ENCODE measurements at regions not wholly inside any gene's neighbourhood (a gene's known extent, or its start where the extent isn't known, plus 50 kb on each side); places are given as distances from the start of the nearest gene placed in this dataset.

DNA sequence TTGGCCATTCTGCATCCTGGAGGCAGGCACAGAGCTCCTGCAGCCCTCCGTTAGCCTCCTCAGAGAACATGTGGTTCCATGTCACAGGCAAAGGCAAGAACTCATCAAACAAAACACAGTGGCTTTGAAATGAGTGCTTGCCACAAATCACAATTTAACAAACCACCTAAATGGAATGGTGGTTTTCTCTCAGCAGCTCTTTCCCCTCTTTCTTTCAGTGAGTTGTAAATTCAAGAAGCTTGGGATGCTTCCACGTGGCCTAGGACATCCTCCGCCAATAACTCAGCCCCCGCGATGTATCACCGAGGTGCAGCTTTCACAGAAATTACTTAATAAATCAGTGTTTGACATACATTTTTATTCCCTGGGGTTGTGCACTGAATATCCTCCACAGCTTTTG is 65.4 kb upstream of the RFC3 start (continued):
- TF ChIP-seq SREBF2 (IDR thresholded peaks at IDR 0.05) = no peak
- TF ChIP-seq TP53 (CRISPR knock-in tag; IDR thresholded peaks at IDR 0.05) = no peak
- TF ChIP-seq POLR2AphosphoS2 (conservative IDR thresholded peaks at IDR 0.05; ENCODE audit: low read length) = no peak
- TF ChIP-seq KDM5A (IDR thresholded peaks at IDR 0.05) = no peak
- no peak for TF ChIP-seq RCOR1 (IDR thresholded peaks at IDR 0.05; ENCODE audit: low read depth, low read length)
- no peak for TF ChIP-seq SMC3 (IDR thresholded peaks at IDR 0.05)
- no peak for TF ChIP-seq HOXB5 (CRISPR knock-in tag; IDR thresholded peaks at IDR 0.05)
- TF ChIP-seq, protein P1, sequence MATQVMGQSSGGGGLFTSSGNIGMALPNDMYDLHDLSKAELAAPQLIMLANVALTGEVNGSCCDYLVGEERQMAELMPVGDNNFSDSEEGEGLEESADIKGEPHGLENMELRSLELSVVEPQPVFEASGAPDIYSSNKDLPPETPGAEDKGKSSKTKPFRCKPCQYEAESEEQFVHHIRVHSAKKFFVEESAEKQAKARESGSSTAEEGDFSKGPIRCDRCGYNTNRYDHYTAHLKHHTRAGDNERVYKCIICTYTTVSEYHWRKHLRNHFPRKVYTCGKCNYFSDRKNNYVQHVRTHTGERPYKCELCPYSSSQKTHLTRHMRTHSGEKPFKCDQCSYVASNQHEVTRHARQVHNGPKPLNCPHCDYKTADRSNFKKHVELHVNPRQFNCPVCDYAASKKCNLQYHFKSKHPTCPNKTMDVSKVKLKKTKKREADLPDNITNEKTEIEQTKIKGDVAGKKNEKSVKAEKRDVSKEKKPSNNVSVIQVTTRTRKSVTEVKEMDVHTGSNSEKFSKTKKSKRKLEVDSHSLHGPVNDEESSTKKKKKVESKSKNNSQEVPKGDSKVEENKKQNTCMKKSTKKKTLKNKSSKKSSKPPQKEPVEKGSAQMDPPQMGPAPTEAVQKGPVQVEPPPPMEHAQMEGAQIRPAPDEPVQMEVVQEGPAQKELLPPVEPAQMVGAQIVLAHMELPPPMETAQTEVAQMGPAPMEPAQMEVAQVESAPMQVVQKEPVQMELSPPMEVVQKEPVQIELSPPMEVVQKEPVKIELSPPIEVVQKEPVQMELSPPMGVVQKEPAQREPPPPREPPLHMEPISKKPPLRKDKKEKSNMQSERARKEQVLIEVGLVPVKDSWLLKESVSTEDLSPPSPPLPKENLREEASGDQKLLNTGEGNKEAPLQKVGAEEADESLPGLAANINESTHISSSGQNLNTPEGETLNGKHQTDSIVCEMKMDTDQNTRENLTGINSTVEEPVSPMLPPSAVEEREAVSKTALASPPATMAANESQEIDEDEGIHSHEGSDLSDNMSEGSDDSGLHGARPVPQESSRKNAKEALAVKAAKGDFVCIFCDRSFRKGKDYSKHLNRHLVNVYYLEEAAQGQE (IDR thresholded peaks at IDR 0.05) = no peak

GRCh38 chr13:33756929-33757328 is 61.0 kb upstream of the RFC3 start:
- ATAC-seq = no peak
- CTCF ChIA-PET = no interaction called here
- Histone ChIP-seq H3K9me3 (no peaks in the 10 kb centered on the region), H3K27ac (no peak overlapping the region), H3K4me3 (no peak overlapping the region), H3K4me1 (no peaks in the 10 kb centered on the region), H3K4me2 (no peak overlapping the region)
- no peak for TF ChIP-seq RCOR1 (IDR thresholded peaks at IDR 0.05; ENCODE audit: low read depth, low read length)
- TF ChIP-seq POLR2A (IDR thresholded peaks at IDR 0.05; ENCODE audit: low read length) = no peak
- TF ChIP-seq CHD4 (IDR thresholded peaks at IDR 0.05; ENCODE audit: borderline replicate concordance) = no peak
- TF ChIP-seq SMC3 (IDR thresholded peaks at IDR 0.05) = no peak
- no peak for TF ChIP-seq POLR2AphosphoS2 (conservative IDR thresholded peaks at IDR 0.05; ENCODE audit: low read length)
- no peak for TF ChIP-seq BHLHE40 (IDR thresholded peaks at IDR 0.05; ENCODE audit: low read depth, low read length)
- TF ChIP-seq PHF8 (IDR thresholded peaks at IDR 0.05; ENCODE audit: borderline replicate concordance, low read depth) = no peak
- DNase-seq (ENCODE audit: low read depth in 1 of 2, low spot score in 1 of 2) = no peak
- WGBS (ENCODE audit: missing lambda C conversion rate) = 54% methylated on average over 3 of the region's 3 CpGs
- POLR2A ChIA-PET = no interaction called here
- no peak for FAIRE-seq

- WGBS (ENCODE audit: missing lambda C conversion rate) = 50% methylated on average over 2 of the region's 2 CpGs
- POLR2A ChIA-PET = no interaction called here
- CTCF ChIA-PET = no interaction called here
- Histone ChIP-seq H3K9me3 (no peaks in the 10 kb centered on the region), H3K4me2 (no peak overlapping the region), H3K4me1 (no peaks in the 10 kb centered on the region), H3K4me3 (no peak overlapping the region), H3K27ac (no peak overlapping the region)
- ATAC-seq (no peak), DNase-seq (ENCODE audit: low read depth in 1 of 2, low spot score in 1 of 2) (no peak), FAIRE-seq (no peak)
- TF ChIP-seq ESRRA (IDR thresholded peaks at IDR 0.05; ENCODE audit: borderline replicate concordance, low read length) (no peak), ZFP36 (IDR thresholded peaks at IDR 0.05; ENCODE audit: borderline replicate concordance, partially characterized antibody) (no peak), ELK1 (IDR thresholded peaks at IDR 0.05; ENCODE audit: low read depth, low read length) (no peak), FOSL2 (IDR thresholded peaks at IDR 0.05) (no peak), FOSL2 (CRISPR knock-in tag; IDR thresholded peaks at IDR 0.05) (no peak), SMC3 (IDR thresholded peaks at IDR 0.05) (no peak), CHD2 (IDR thresholded peaks at IDR 0.05; ENCODE audit: low read length, partially characterized antibody) (no peak), BHLHE40 (IDR thresholded peaks at IDR 0.05; ENCODE audit: low read depth, low read length) (no peak), FOXS1 (CRISPR knock-in tag; IDR thresholded peaks at IDR 0.05) (no peak), MYC (IDR thresholded peaks at IDR 0.05; ENCODE audit: borderline replicate concordance, low read length) (no peak), ATOH8 (CRISPR knock-in tag; IDR thresholded peaks at IDR 0.05; ENCODE audit: low read depth) (no peak), EHF (CRISPR knock-in tag; IDR thresholded peaks at IDR 0.05) (no peak), POLR2AphosphoS2 (conservative IDR thresholded peaks at IDR 0.05; ENCODE audit: low read length) (no peak), CBX8 (IDR thresholded peaks at IDR 0.05) (no peak), RAD21 (conservative IDR thresholded peaks at IDR 0.05 in 1 of 2, IDR thresholded peaks at IDR 0.05 in 1 of 2) (no peak), JUN (IDR thresholded peaks at IDR 0.05) (no peak), RARB (CRISPR knock-in tag; IDR thresholded peaks at IDR 0.05) (no peak)
- TF ChIP-seq, protein P2, sequence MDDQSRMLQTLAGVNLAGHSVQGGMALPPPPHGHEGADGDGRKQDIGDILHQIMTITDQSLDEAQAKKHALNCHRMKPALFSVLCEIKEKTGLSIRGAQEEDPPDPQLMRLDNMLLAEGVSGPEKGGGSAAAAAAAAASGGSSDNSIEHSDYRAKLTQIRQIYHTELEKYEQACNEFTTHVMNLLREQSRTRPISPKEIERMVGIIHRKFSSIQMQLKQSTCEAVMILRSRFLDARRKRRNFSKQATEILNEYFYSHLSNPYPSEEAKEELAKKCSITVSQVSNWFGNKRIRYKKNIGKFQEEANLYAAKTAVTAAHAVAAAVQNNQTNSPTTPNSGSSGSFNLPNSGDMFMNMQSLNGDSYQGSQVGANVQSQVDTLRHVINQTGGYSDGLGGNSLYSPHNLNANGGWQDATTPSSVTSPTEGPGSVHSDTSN (IDR thresholded peaks at IDR 0.05) = no peak
- TF ChIP-seq, protein P3, sequence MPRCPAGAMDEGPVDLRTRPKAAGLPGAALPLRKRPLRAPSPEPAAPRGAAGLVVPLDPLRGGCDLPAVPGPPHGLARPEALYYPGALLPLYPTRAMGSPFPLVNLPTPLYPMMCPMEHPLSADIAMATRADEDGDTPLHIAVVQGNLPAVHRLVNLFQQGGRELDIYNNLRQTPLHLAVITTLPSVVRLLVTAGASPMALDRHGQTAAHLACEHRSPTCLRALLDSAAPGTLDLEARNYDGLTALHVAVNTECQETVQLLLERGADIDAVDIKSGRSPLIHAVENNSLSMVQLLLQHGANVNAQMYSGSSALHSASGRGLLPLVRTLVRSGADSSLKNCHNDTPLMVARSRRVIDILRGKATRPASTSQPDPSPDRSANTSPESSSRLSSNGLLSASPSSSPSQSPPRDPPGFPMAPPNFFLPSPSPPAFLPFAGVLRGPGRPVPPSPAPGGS (IDR thresholded peaks at IDR 0.05) = no peak
Observed at GRCh38 chr13:33757713-33758112, 60.2 kb upstream of the RFC3 start.
